ENCODE measurements at regions not wholly inside any gene's neighbourhood (a gene's known extent, or its start where the extent isn't known, plus 50 kb on each side); places are given as distances from the start of the nearest gene placed in this dataset.

DNA sequence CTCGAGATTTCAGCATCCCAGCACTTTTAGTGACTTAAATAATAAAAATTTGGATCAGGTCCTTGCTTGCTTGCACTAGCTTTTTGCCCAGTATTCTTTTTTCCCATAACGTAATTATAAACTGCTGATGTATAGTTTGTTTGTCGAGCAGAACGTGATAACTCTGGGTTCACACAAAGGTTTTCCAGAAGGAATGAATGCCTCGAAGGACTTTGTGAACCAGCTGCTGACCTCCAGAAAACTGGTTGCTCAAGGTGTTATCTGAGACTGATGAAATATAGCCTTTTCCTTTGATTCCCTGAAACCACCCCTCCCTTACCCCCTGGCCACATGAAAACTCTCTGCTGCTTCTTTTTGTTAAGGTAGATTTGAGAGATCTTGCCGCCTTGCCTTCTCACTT is 229.1 kb upstream of the CARD18 start:
- TF ChIP-seq, protein P1, sequence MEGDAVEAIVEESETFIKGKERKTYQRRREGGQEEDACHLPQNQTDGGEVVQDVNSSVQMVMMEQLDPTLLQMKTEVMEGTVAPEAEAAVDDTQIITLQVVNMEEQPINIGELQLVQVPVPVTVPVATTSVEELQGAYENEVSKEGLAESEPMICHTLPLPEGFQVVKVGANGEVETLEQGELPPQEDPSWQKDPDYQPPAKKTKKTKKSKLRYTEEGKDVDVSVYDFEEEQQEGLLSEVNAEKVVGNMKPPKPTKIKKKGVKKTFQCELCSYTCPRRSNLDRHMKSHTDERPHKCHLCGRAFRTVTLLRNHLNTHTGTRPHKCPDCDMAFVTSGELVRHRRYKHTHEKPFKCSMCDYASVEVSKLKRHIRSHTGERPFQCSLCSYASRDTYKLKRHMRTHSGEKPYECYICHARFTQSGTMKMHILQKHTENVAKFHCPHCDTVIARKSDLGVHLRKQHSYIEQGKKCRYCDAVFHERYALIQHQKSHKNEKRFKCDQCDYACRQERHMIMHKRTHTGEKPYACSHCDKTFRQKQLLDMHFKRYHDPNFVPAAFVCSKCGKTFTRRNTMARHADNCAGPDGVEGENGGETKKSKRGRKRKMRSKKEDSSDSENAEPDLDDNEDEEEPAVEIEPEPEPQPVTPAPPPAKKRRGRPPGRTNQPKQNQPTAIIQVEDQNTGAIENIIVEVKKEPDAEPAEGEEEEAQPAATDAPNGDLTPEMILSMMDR (conservative IDR thresholded peaks at IDR 0.05 in 1 of 2, IDR thresholded peaks at IDR 0.05 in 1 of 2; ENCODE audit: extremely low read depth in 1 of 2, insufficient read depth in 1 of 2, low read depth in 1 of 2, low read length in 2 of 2) = no peak
- TF ChIP-seq EZH2 (IDR thresholded peaks at IDR 0.05; ENCODE audit: borderline replicate concordance, low read length) = no peak

Data from mammary epithelial cell (primary cell).